GM08714 (cell line): ENCODE measurements at regions not wholly inside any gene's neighbourhood (a gene's known extent, or its start where the extent isn't known, plus 50 kb on each side); places are given as distances from the start of the nearest gene placed in this dataset.
"Not testable (repeated sequence)": the region's sequence is repeated elsewhere in the genome, so short reads cannot be mapped to it uniquely, and the experiment has no call there.

ENCODE experiments used
- H3K4me3 ChIP-seq: fragments of 200-500 bp; sonication (Bioruptor generic); 2 replicates; pipeline ENCODE4 v1.5.1; 2014; ENCODE audit warnings: mild to moderate bottlenecking, low read length, inconsistent platforms
- ZNF274 ChIP-seq: IDR thresholded peaks from 2 replicates; pipeline ENCODE4 v1.6.1; 2012; ENCODE audit warnings: mild to moderate bottlenecking, low read depth, low read length

- no peak for TF ChIP-seq ZNF274
- H3K4me3 ChIP-seq = no peak overlapping the region
Observed at GRCh38 chr12:58302487-58303011, 361.2 kb downstream of the ATP23 start.

GRCh38 chr12:58306266-58307000, 365.1 kb downstream of the ATP23 start:
- H3K4me3 ChIP-seq = no peak overlapping the region
- no peak for TF ChIP-seq ZNF274

GRCh38 chr12:58309806-58310205, 368.4 kb downstream of the ATP23 start:
- TF ChIP-seq ZNF274 = no peak
- no peak overlapping the region for H3K4me3 ChIP-seq

GRCh38 chr12:58310368-58310767, 369.0 kb downstream of the ATP23 start:
- no peak for TF ChIP-seq ZNF274
- H3K4me3 ChIP-seq = no peak overlapping the region

GRCh38 chr12:58310809-58311622, 369.6 kb downstream of the ATP23 start:
- TF ChIP-seq ZNF274 = no peak
- no peak overlapping the region for H3K4me3 ChIP-seq

- TF ChIP-seq ZNF274 = no peak
- no peak overlapping the region for H3K4me3 ChIP-seq
Observed at GRCh38 chr12:58313091-58313855, 371.9 kb downstream of the ATP23 start.

- no peak for TF ChIP-seq ZNF274
- no peak overlapping the region for H3K4me3 ChIP-seq
Observed at GRCh38 chr12:58314610-58315009, 373.2 kb downstream of the ATP23 start.

GRCh38 chr12:58316926-58317325, 375.6 kb downstream of the ATP23 start:
- no peak for TF ChIP-seq ZNF274

GRCh38 chr12:58321414-58321813, 380.0 kb downstream of the ATP23 start:
- H3K4me3 ChIP-seq = no peak overlapping the region
- TF ChIP-seq ZNF274 = no peak

More at GRCh38 chr12:58316926-58317325, 375.6 kb downstream of the ATP23 start:
- no peak overlapping the region for H3K4me3 ChIP-seq

GRCh38 chr12:58323676-58324075, 382.3 kb downstream of the ATP23 start:
- TF ChIP-seq ZNF274 = no peak
- H3K4me3 ChIP-seq = no peak overlapping the region

GRCh38 chr12:58325561-58325960, 384.2 kb downstream of the ATP23 start:
- no peak overlapping the region for H3K4me3 ChIP-seq
- no peak for TF ChIP-seq ZNF274

GRCh38 chr12:58326534-58326933, 385.2 kb downstream of the ATP23 start:
- no peak overlapping the region for H3K4me3 ChIP-seq
- TF ChIP-seq ZNF274 = no peak

- not testable (repeated sequence) for H3K4me3 ChIP-seq
Observed at GRCh38 chr12:58336581-58337242, 395.3 kb downstream of the ATP23 start.

- not testable (repeated sequence) for H3K4me3 ChIP-seq
Observed at GRCh38 chr12:58337539-58337938, 396.2 kb downstream of the ATP23 start.
